ENCODE measurements at regions not wholly inside any gene's neighbourhood (a gene's known extent, or its start where the extent isn't known, plus 50 kb on each side); places are given as distances from the start of the nearest gene placed in this dataset.

DNA sequence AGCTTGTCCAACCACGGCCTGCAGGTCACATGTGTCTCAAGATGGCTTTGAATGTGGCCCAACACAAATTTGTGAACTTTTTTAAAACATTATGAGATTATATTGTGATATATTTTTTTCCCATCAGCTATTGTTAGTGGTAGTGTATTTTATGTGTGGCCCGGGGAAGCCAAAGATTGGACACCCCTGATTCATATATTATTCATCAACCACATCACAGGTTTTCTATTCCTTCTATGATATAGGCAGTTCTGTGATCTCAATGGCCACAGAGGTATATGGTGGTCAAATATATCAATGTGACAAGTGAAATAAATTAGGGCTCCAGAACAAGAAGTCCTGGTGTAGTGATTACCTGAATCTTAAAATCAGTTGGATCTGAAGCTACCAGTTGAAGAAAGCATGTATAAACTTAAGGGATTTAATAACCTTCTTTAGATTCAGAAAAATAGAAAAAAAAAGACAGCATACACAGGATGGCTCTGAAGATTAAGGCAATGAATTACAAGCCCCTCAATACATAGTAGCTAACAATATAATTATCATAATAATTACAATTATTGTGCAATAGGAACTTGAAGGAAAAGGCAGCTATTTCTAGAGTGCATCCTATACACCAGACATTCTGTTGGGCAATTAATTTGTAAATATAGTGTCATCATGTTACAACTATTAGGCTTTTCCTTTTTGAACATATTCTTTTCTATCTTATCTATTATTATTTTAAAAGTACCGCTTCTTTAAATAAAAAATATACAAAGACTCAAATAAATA lies 530.4 kb upstream of the PTPRD start:
- ATAC-seq (ENCODE audit: insufficient read depth, low read depth) = no peak
- Histone ChIP-seq H3K9me3 (ENCODE audit: insufficient read depth, low read length, severe bottlenecking) (no peaks in the 10 kb centered on the region), H4K20me1 (ENCODE audit: insufficient read depth, low read length) (no peaks in the 10 kb centered on the region), H3K27ac (ENCODE audit: low read length) (no peak overlapping the region), H3K4me2 (ENCODE audit: insufficient read depth, low read length) (no peak overlapping the region), H3K9ac (ENCODE audit: low read depth, low read length) (no peak overlapping the region), H2AFZ (ENCODE audit: low read depth, low read length) (no peak overlapping the region), H3K27me3 (ENCODE audit: insufficient read depth, low read length, poor library complexity) (no peaks in the 10 kb centered on the region), H3K36me3 (ENCODE audit: insufficient read depth, low read length) (no peaks in the 10 kb centered on the region), H3K4me3 (ENCODE audit: low read depth in 1 of 2, low read length in 2 of 2) (no peak overlapping the region), H3K4me1 (ENCODE audit: insufficient read depth, low read length) (no peaks in the 10 kb centered on the region), H3K79me2 (ENCODE audit: insufficient read depth, low read length) (no peaks in the 10 kb centered on the region)
- TF ChIP-seq, protein P1, sequence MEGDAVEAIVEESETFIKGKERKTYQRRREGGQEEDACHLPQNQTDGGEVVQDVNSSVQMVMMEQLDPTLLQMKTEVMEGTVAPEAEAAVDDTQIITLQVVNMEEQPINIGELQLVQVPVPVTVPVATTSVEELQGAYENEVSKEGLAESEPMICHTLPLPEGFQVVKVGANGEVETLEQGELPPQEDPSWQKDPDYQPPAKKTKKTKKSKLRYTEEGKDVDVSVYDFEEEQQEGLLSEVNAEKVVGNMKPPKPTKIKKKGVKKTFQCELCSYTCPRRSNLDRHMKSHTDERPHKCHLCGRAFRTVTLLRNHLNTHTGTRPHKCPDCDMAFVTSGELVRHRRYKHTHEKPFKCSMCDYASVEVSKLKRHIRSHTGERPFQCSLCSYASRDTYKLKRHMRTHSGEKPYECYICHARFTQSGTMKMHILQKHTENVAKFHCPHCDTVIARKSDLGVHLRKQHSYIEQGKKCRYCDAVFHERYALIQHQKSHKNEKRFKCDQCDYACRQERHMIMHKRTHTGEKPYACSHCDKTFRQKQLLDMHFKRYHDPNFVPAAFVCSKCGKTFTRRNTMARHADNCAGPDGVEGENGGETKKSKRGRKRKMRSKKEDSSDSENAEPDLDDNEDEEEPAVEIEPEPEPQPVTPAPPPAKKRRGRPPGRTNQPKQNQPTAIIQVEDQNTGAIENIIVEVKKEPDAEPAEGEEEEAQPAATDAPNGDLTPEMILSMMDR (IDR thresholded peaks at IDR 0.05; ENCODE audit: borderline replicate concordance, extremely low read depth, low read length, poor library complexity, severe bottlenecking) = no peak
- no peak for TF ChIP-seq EZH2 (IDR thresholded peaks at IDR 0.05; ENCODE audit: borderline replicate concordance, low read depth, low read length, severe bottlenecking)
- no peak for DNase-seq

DNA sequence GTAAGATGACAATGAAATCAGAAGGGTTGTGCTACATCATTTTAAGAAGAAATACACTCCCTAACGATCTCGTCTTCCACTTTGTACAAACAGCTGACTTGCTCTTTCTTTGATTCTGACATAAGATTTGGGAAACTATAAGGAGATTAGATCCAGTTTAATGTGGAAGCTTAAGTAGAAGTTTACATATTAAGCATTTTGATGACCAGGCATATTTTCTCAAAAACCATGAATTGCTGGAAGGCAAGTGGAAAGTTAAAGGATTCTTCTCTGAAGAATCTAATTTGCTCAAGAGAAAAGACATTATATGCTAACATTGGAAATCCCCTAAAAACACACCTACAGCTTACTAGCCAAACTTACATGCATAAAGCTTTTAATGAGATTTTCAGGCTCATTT lies 531.9 kb upstream of the PTPRD start:
- Histone ChIP-seq H3K4me3 (ENCODE audit: low read depth in 1 of 2, low read length in 2 of 2) (no peak overlapping the region), H2AFZ (ENCODE audit: low read depth, low read length) (no peak overlapping the region), H3K36me3 (ENCODE audit: insufficient read depth, low read length) (no peaks in the 10 kb centered on the region), H3K9ac (ENCODE audit: low read depth, low read length) (no peak overlapping the region), H4K20me1 (ENCODE audit: insufficient read depth, low read length) (no peaks in the 10 kb centered on the region), H3K4me1 (ENCODE audit: insufficient read depth, low read length) (no peaks in the 10 kb centered on the region), H3K79me2 (ENCODE audit: insufficient read depth, low read length) (no peaks in the 10 kb centered on the region), H3K9me3 (ENCODE audit: insufficient read depth, low read length, severe bottlenecking) (no peaks in the 10 kb centered on the region), H3K27ac (ENCODE audit: low read length) (no peak overlapping the region), H3K27me3 (ENCODE audit: insufficient read depth, low read length, poor library complexity) (no peaks in the 10 kb centered on the region), H3K4me2 (ENCODE audit: insufficient read depth, low read length) (no peak overlapping the region)
- TF ChIP-seq EZH2 (IDR thresholded peaks at IDR 0.05; ENCODE audit: borderline replicate concordance, low read depth, low read length, severe bottlenecking) = no peak
- TF ChIP-seq, protein P1 (IDR thresholded peaks at IDR 0.05; ENCODE audit: borderline replicate concordance, extremely low read depth, low read length, poor library complexity, severe bottlenecking) = no peak
- DNase-seq = no peak
- ATAC-seq (ENCODE audit: insufficient read depth, low read depth) = no peak

DNA sequence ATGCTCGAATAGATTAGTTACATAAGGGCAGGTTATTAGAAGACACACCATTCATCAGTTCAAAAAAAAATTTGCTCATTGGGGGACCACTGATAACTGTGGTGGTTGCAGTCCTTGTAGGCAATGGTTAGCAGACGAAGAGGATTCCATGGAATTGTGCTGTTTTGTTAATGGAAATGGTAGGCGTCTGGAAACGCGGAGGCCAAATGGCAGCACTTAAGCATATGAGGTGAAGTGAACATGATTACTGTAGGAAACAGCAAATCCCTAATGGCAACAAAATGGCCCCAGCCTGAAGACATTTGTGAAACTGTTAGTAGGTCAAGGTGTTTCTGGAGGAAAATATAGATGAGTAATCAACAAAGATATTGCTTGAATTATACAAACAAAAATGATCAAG lies 535.4 kb upstream of the PTPRD start:
- Histone ChIP-seq H4K20me1 (ENCODE audit: insufficient read depth, low read length) (no peaks in the 10 kb centered on the region), H3K4me2 (ENCODE audit: insufficient read depth, low read length) (no peak overlapping the region), H3K9me3 (ENCODE audit: insufficient read depth, low read length, severe bottlenecking) (no peaks in the 10 kb centered on the region), H2AFZ (ENCODE audit: low read depth, low read length) (no peak overlapping the region), H3K27me3 (ENCODE audit: insufficient read depth, low read length, poor library complexity) (no peaks in the 10 kb centered on the region), H3K36me3 (ENCODE audit: insufficient read depth, low read length) (no peaks in the 10 kb centered on the region), H3K79me2 (ENCODE audit: insufficient read depth, low read length) (no peaks in the 10 kb centered on the region), H3K4me3 (ENCODE audit: low read depth in 1 of 2, low read length in 2 of 2) (no peak overlapping the region), H3K27ac (ENCODE audit: low read length) (no peak overlapping the region), H3K9ac (ENCODE audit: low read depth, low read length) (no peak overlapping the region), H3K4me1 (ENCODE audit: insufficient read depth, low read length) (no peaks in the 10 kb centered on the region)
- ATAC-seq (ENCODE audit: insufficient read depth, low read depth) = no peak
- TF ChIP-seq, protein P1 (IDR thresholded peaks at IDR 0.05; ENCODE audit: borderline replicate concordance, extremely low read depth, low read length, poor library complexity, severe bottlenecking) = no peak
- DNase-seq = no peak
